ENCODE measurements at regions not wholly inside any gene's neighbourhood (a gene's known extent, or its start where the extent isn't known, plus 50 kb on each side); places are given as distances from the start of the nearest gene placed in this dataset.

- TF ChIP-seq SP1 (IDR thresholded peaks at IDR 0.05; ENCODE audit: low read depth, low read length) (no peak), USF2 (IDR thresholded peaks at IDR 0.05; ENCODE audit: low read length) (no peak), SP4 (IDR thresholded peaks at IDR 0.05; ENCODE audit: low read length) (no peak)
These were observed 74.1 kb upstream of the ACTRT2 start (continued) for GRCh38 chr1:2946999-2947690.
